ENCODE measurements at regions not wholly inside any gene's neighbourhood (a gene's known extent, or its start where the extent isn't known, plus 50 kb on each side); places are given as distances from the start of the nearest gene placed in this dataset.
"Not testable (repeated sequence)": the region's sequence is repeated elsewhere in the genome, so short reads cannot be mapped to it uniquely, and the experiment has no call there.

GRCh38 chr3:75445234-75445633 lies 218.9 kb upstream of the FRG2C start:
- not testable (repeated sequence) for TF ChIP-seq CTCF, POLR2A, EP300 (IDR thresholded peaks at IDR 0.05)
